HG03575 (cell line): ENCODE measurements at regions not wholly inside any gene's neighbourhood (a gene's known extent, or its start where the extent isn't known, plus 50 kb on each side); places are given as distances from the start of the nearest gene placed in this dataset.
A peak's percentile ranks its signal among the peaks of the same experiment; 100 is the strongest.

Experiments used
- ATAC-seq: cut with Tn5 transposase; IDR thresholded peaks from one replicate; pipeline ENCODE4 v1.9.1; 2021; ENCODE audit not compliant: unreplicated experiment, insufficient number of reproducible peaks, low FRiP score; ENCODE audit errors: extremely low read depth

DNA sequence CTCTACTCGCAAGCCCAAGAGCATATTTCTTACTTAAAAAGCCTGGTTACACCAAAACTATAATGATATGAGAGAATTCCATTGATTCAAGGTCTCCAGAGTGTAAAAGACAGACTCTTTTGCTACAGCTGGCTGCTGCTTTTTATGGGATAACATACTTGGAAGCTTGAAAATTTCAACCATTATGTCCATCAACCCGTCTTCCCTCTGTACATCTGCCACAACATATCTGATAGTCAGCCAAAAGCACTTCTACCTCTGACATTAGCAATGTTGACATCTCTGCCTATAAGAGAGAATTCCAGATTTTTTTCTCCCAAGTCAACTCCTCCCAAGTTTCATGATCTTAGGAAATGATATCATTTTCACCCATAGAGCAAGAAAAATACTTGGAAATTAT is 54.4 kb upstream of the IQCM start:
- no peak for ATAC-seq

DNA sequence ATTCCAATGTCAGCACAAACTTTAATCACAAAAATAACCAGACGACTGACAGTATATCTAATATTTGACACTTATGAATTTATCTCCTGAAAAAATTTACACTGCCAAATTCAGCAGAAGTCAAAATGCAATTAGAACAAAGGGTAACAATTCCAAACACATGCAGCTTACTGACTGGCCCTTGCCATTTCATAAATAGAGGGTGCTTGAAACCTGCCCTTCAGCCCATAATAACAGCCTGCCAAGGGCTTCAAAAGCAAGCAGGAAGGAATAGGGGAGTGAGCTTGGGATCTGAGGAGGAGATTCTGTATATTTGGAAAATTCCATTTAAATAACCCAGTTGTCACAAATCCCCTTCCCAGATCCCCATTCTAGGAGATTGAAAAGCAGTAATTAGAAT is 66.1 kb upstream of the IQCM start:
- ATAC-seq = no peak

- no peak for ATAC-seq
Measured at GRCh38 chr4:149882251-149882650, 66.6 kb upstream of the IQCM start.

DNA sequence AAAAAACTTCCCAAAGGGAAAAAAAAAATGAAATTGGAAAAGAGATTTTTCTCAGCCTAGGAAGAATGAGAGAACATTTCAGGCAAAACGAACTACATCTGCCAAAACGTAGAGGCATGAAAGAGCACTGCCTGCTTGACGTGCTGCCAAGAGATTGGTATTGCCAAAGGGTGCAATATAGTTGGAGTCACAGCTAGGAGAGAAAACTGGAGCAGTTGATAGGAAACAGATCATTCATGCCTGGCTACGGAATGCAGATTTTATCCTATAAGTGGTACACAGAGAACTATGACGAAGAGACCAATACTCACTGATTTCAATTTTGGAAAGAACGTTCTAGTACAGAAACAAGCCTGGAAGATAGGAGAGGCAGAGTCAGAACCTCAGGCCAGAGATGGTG is 68.4 kb upstream of the IQCM start:
- ATAC-seq = no peak

DNA sequence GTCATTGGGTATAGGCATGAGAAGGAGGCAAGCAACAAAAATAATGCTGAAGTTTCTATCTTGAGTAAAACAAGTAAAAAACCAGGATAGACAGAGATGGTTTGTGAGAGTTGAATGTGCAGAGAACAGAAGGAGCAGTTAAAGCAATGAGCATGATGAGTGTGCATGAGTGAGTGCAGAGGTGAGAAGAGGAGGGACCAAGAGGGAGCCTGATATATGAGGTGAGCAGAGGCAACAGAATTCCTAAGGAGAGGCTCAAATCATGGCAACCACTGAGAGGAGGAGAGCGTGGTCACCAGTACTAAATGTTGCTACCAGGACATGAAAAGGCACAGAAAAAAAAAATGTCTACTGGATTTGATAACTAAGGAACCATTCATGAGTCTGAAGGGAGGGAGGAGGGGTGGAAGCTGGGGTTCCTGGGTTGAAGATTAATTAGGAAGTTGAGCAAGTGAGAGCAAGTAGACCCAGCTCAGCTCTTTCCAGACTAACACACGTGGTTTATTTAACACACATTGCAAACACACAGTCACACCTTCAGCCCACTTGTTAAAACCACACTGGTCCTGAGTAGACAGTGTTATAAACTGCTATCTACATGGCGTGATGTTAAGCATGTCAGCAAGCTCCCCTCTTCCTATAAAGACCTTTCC is 69.0 kb upstream of the IQCM start:
- ATAC-seq = no peak

DNA sequence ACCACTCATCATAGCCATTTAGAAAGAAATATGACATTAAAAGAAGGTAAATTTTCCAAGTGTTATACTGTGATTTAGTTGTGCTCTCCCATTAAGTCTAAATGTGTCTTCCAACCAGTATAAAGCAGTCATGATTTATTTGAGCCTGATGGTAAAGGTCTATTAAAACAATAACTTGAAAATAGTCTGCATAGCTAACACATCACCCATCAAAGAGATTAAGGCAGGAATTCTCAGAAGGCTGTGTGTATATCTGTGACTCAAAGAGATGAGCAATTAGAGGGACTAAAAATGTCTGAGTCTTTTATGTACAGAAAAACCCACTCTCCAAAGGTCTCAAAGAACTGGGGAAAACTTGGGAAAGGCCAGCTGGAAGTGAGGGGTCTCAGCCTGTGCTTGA is 70.3 kb upstream of the IQCM start:
- ATAC-seq = no peak

DNA sequence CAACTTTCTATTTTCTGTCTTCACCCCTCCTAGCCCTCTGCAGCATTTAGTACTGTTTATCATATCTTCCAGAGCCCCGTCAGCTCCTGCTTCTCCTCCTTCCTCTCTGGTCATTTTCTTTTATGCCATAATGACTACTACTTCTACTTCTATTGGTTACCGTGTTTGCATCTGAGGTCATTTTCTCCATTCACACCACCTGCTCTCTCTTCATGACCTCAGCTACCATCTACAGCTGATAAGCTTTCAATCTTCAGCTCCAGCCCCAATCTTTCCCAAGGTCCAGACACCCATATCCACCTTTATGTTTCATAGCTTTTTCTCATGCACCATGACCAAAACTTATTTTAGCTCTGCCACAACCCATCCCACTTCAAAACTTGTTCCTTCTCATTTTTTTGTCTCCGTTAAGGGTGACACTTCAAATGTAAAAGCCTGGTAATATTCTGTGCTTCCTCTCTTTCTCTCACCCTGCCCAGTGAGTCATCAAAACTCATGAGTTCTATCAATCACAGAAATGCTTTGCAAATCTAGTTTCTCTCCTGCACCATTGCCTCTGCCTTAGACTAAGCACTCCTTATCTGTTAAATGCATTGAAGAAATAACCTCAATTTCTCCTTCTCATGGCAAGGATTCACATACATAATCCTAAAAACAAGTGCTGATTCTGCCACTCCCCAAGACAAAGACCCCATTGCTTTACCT is 71.3 kb upstream of the IQCM start:
- ATAC-seq = no peak

- ATAC-seq = no peak
Measured at GRCh38 chr4:149889991-149890390, 74.3 kb upstream of the IQCM start.

DNA sequence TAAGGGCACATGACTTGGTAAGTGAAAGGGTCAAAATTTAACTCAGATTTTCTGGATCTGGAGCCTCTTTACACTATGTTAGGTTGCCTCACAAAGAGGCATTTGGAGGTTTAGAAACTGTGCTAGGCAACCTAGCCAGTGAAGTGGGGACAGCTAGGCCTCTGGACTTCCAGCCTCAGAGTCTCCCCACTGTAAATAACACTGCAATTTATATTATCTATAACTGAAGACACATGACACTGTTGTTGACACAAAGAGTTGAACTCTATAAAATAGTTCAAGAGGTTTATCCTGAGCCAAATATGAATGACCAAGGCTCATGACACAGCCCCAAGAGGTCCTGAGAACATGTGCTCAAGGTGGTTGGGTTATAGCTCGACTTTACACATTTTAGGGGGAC is 74.9 kb upstream of the IQCM start:
- no peak for ATAC-seq

DNA sequence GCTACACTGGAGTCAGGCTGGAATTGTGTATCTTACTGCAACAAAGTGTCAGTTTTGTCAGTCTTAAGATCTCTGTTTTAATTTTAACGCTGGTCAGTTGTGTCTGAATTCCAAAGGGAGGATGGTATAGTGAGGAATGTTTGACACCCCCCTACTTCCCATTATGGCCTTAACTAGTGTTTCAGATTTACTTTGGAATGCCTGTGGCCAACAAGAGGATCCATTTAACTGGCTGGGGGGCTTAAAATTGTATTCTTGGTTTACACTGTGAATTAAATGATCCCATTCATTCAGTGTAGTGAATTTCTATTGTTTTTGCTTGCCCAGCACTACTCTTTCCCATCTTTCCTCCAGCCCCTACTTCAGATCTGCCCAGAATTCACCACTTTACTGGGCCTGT is 75.8 kb upstream of the IQCM start:
- ATAC-seq = no peak

DNA sequence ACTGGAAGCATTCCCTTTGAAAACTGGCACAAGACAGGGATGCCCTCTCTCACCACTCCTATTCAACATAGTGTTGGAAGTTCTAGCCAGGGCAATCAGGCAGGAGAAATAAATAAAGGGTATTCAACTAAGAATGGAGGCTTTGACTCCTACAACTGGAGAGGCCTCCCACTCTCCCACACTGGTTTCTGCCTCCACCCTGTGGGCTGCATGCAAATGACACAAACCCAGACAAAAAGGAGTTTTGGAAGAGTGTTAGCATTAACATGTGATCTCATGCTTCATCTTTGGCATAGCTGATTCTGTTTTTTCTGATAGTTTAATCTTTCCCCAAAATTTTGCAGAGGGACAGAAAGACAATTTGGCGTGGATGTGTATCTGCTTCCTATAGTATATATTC is 80.8 kb upstream of the IQCM start:
- no peak for ATAC-seq

DNA sequence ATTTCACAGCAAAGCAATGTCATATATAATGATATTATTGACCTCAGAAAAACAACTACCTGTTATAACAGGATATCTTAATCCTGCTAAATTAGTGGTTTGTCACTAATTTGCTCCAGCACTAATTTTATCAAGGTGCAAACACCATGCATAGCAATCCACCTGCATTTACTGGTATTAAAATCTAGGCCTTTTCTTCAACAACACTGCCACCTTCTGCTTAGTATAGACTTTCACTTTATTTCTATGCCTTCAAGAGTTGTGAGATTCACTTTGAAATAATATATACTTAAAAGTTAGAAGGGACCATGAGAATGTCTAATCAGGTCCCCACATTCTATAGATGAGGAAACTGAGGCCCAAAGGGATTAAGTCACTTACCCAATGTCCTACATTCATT is 82.1 kb upstream of the IQCM start:
- ATAC-seq = no peak

GRCh38 chr4:149901128-149901527 is 85.5 kb upstream of the IQCM start:
- no peak for ATAC-seq

DNA sequence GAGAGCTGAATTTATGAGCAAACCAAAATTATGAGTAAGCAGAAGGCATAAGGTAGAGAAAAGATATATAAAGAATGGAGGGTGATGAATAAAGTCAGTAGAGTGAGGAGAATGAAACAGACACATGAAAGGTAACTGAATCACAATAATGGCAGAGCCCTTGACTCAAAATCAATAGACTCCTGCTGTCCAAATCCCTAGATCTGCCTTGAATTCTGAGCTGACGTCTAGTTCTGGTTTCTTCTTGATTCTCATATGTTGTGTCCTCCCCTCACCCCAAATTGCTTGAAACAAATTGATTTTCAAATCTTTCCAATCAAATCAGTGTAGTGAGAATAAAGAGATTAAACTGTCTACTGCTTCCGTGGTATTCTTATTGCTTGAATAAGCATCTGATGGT is 86.6 kb upstream of the IQCM start:
- ATAC-seq = no peak

- ATAC-seq = no peak
Measured at GRCh38 chr4:149910177-149910576, 94.5 kb upstream of the IQCM start.

DNA sequence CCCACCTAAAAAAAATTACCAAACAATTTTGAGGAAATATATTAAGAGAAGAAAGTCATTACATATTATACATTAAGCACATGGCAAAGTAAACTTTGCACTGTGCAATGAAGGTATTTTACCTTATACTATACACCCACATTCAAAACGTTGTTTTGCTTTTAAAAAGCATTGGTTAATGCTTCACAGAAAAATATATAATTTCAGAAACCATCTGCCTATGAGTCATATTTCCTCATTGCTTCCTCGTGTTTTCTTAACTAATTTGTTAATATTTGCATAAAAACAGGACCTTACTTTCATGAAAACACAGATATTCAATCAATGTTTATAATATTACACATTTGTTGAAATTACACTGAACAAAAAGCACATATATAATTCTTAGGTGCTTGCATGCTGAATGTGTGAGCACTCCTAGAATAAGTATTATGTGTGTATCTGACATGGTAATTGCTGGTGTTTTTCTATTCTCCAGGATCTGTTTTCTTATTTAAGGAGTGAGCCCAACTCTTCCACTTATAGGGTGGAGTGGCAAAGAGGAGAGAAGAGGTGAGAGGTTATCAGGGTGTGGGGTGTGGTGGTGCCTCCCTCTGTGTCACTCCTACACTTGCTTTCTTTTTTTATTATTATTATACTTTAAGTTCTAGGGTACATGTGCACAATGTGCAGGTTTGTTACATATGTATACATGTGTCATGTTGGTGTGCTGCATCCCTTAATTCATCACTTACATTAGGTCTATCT is 95.1 kb upstream of the IQCM start:
- no peak for ATAC-seq

GRCh38 chr4:149911354-149911753 is 95.7 kb upstream of the IQCM start:
- no peak for ATAC-seq

- no peak for ATAC-seq
Measured at GRCh38 chr4:149912000-149912399, 96.4 kb upstream of the IQCM start.

- ATAC-seq = peak; percentile 80
Measured at GRCh38 chr4:149914119-149915115, 98.8 kb upstream of the IQCM start.
